ELF-1 (cell line): ENCODE measurements at regions not wholly inside any gene's neighbourhood (a gene's known extent, or its start where the extent isn't known, plus 50 kb on each side); places are given as distances from the start of the nearest gene placed in this dataset.

Experiments used
- DNase-seq: peaks from one replicate; pipeline ENCODE4 v3.0.0-alpha.2; 2016; ENCODE audit warnings: low read depth, low spot score

DNA sequence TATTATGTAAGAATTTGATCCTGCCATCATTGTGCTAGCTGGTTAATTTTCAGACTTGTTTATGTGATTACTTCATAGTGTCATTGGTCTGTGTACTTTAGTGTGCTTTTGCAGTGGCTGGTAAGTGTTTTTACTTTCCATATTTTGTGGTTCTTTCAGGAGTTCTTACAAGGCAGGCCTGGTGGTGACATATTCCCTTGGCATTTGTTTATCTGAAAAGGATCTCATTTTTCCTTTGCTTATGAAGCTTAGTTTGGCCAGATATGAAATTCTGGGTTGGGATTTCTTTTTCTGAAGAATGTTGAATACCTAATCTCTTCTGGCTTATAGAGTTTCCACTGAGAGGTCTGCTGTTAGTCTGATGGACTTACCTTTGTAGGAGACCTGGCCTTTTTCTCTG, 72.8 kb upstream of the MC4R start:
- no peak for DNase-seq

GRCh38 chr18:60446821-60447220, 74.2 kb upstream of the MC4R start:
- no peak for DNase-seq

DNA sequence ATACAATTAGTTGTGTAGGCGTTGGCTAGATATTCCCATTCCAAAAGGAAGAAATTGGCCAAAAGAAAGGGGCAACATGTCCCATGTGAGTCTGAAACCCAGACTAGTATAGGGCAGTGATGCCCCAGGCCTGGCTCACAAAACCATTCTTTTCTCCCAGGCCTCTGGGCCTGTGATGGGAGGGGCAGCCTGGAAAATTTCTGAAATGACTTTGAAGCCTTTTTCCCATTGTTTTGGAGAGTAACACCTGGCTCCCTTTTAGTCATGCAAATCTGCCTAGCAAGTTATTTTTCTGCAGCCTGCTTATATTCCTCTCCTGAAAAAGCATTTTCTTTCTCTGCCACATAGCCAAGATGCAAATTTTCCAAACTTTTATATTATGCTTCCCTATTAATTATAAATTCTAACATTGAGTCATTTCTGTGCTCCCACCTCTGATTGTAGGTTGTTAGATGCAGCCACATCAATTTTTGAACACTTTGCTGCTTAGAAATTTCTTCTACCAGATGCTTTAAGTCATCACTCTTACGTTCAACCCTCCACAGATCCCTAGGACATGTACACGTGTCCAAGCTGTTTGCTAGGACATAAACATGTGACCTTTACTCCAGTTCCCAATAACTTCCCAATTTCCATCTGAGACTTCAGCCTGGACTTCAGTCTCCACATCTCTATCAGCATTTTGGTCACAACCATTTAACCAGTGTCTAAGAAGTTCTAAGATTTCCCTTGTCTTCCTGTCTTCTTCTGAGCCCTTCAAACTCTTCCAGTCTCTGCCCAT, 76.1 kb upstream of the MC4R start:
- DNase-seq, result peak; percentile 3

GRCh38 chr18:60452421-60452820, 79.8 kb upstream of the MC4R start:
- DNase-seq, result no peak

DNA sequence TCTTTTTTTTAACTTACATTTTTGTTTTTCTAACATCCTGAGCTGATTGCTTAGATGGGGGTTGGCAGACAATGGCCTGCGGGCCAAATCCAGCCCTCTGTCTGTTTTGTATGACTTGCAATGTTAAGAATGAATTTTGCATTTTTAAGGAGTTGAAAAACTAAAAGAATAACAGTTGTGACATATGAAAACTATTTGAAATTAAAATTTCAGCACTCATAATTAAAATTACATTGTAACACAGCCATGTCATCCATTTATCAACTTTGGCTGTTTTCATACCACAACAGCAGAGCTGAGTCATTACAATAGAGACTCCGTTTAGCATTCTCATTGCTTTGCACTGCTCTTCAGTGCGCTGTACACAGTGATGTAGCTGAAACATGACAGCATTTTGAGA, 94.1 kb upstream of the MC4R start:
- DNase-seq, result no peak

- DNase-seq, result no peak
Observed at GRCh38 chr18:60469387-60470100, 97.0 kb upstream of the MC4R start.

- no peak for DNase-seq
Observed at GRCh38 chr18:60471652-60472051, 99.1 kb upstream of the MC4R start.

GRCh38 chr18:60485201-60485600, 112.6 kb upstream of the MC4R start:
- no peak for DNase-seq

- peak; percentile 42 for DNase-seq
Observed at GRCh38 chr18:60493066-60493465, 120.5 kb upstream of the MC4R start.

- DNase-seq, result no peak
Observed at GRCh38 chr18:60499675-60500074, 127.1 kb upstream of the MC4R start.

DNA sequence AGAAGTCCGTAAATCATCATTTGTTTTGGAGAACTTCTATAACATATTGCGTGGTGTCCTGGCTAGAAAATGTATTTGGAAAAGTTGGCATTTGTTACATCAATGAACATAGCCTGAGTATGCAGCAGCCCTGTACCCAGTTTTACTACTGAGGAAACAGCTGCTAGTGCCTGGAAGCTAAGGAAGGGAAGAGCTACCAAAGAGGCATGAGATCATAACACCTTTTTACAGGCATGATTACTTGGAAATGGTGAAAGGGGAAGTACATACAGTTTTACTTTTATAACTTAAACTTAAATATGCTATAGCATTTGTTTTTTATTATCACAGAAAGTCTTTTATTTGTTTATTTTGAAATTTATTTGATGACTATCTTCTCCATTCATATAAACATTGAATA, 128.4 kb upstream of the MC4R start:
- DNase-seq, result no peak

DNA sequence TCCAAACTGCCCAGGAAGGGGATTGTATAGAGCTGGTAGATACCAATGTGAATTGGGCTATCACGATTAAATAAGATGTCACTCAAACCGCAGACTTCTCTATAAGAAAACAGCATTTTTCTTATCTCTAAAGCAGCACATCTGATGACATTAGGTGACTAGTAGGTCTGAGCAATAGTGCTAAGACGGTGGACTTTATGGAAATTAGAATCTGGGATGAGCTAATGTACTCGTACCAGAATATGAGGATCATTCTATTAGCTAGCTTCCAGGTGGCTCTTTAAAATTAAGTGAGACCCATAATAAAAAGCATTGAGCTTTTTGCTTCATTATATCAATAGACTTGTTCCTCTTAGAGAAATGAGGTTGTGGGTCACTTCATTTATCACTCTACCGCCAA, 130.0 kb upstream of the MC4R start:
- no peak for DNase-seq

DNA sequence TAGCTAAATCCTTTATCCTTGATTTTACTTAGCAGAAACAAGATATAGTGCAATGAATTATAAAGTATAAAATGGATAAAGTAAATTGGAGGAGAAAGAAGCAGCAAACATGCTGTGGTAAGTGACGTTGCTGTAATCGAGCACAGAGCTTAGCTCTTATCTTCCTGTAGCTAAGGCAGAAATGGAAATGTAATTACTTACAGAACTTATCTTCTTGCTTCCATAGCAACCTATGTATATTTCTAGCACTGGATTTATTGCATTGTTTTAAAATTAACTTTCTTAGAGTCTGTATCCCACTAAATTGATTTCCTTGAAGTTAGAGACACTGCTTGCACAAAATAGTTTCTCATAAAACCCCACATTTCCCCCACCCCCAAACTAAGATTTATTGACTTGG, 130.6 kb upstream of the MC4R start:
- no peak for DNase-seq

GRCh38 chr18:60506190-60506589, 133.6 kb upstream of the MC4R start:
- no peak for DNase-seq

DNA sequence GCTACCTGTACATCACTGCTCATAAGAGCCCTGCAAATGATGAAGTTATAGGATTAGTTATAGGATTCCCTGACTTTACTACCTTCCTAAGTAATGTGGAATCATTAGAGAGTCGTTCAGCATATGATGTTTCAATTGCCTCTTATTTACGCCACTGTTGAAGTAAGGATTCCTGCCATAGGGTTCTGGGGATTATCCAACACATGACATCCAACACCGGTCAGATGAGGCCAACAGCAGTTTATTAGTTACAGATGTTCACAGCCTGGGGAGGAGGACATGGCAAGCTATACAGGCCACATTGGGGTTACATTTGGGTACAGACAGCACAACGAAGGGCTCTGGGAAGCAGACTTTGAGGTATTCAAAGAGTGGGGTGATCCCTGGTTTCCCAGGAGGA, 134.1 kb upstream of the MC4R start:
- no peak for DNase-seq

DNA sequence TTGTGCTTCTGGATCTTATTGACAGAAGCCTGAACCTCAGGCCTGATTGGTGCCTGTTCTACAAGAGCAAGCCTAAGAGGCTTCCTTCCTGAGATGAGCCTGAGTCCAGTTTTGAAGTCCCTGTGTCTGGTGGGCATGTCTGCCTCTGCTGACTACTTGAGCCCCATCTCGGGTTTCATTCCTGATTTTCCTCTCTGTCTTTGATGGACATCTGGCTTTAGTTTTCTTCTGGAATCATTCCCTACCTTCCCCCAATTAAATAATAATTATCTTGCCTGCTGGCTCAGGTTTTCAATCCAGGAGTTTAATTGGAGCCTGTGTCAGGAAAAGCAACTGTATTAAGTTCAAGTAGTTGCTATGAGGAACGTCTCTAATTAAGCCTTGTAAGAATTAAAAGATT, 135.5 kb upstream of the MC4R start:
- DNase-seq, result no peak

- no peak for DNase-seq
Observed at GRCh38 chr18:60534538-60534937, 162.0 kb upstream of the MC4R start.

DNA sequence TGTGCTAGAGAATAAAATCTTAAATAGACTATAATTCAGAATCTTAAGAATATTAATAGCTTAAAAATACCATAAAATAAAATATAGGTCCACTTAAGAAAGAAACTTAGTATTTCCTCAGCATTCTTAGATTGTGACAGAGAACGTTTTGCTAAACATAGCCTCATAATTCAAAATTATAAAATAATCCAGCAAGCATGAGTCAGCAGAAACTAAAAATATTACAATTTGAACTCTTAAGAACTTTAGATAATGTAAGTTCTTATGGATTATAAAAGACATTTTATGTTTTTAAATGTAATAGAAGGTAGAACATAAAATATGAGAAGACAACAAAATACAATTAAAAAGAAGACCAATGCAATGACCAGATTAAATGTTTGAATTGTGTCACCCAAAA, 164.5 kb upstream of the MC4R start:
- no peak for DNase-seq

DNA sequence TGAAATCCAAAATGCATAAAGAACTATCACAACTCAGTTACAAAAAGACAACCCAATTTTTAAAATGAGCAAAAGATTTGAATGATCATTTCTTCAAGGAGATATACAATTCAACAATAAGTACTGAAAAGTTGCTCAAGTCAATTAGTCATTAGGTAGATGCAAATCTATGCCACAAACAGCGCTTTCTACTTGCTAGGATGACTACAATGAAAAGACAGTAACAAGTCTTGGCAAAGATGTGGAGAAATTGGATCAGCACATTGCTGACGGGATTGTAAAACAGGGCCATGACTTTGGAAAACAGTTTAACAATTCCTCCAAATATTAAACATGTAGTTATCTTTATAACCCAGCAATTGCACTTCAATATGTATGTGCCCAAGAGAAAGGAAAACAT, 166.3 kb upstream of the MC4R start:
- DNase-seq, result no peak

- no peak for DNase-seq
Observed at GRCh38 chr18:60541661-60542060, 169.1 kb upstream of the MC4R start.

- no peak for DNase-seq
Observed at GRCh38 chr18:60543646-60544045, 171.1 kb upstream of the MC4R start.

DNA sequence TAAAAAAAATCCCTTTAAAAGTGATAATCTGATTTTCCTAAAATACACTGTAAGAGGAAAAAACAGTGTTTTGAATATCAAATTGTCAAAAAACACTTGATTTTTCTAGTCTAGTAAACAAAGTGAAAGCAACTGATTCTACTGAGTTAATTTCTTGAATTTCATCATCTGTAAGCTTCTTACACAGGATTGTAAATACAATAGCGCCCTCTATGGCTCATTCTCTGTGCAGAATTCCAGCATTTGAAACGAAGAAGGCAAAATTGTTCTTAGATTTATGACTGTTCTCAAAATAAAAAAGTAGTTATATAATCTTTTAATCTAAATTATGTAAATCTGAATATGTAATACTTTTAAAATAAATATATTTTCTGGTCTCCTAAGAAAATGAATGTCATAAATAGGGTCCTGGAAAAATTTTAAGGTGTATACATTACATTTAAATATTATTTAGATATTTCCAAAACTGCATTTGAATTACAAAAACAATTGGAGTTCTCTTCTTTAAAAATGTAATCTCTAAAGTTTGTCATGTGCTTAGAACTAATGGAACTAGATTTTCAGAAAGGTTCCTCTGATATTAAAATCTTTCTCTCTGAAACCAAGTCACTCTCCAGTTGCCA, 176.9 kb upstream of the MC4R start:
- DNase-seq, result no peak

- DNase-seq, result no peak
Observed at GRCh38 chr18:60552948-60553347, 180.4 kb upstream of the MC4R start.
